Activated T-cell treated with anti-CD3 and anti-CD28 coated beads for 24 hours (primary cell): ENCODE measurements at regions not wholly inside any gene's neighbourhood (a gene's known extent, or its start where the extent isn't known, plus 50 kb on each side); places are given as distances from the start of the nearest gene placed in this dataset.

Experiments used
- DNase-seq: peaks from one replicate; pipeline ENCODE4 v3.0.0-alpha.2; 2020; ENCODE audit warnings: low read depth

- no peak for DNase-seq
These were observed 59.1 kb upstream of the FAM20A start for GRCh38 chr17:68660302-68660701.

GRCh38 chr17:68658999-68659780, 58.0 kb upstream of the FAM20A start:
- no peak for DNase-seq

- no peak for DNase-seq
These were observed 56.4 kb upstream of the FAM20A start for GRCh38 chr17:68657576-68657975.

GRCh38 chr17:68657166-68657565, 56.0 kb upstream of the FAM20A start:
- DNase-seq = no peak

- no peak for DNase-seq
These were observed 55.5 kb upstream of the FAM20A start for GRCh38 chr17:68656666-68657065.
